A549 (cell line): ENCODE measurements at regions not wholly inside any gene's neighbourhood (a gene's known extent, or its start where the extent isn't known, plus 50 kb on each side); places are given as distances from the start of the nearest gene placed in this dataset.

Experiments
- ATAC-seq, 2 experiments: fragments of 200-7000 bp in 1 of 2; fragments of >200 bp in 1 of 2; cut with Nextera tagmentation in 1 of 2; cut with Tn5 transposase in 1 of 2; 3 replicates each; pipeline versions ENCODE4 v1.8.0 to v1.9.1; 2018 to 2020; ENCODE audit warnings: mild to moderate bottlenecking in 1 of 2, moderate library complexity in 1 of 2
- CTCF ChIA-PET: fragments of 300-600 bp; sonication (Branson Sonifier 250); formaldehyde crosslinking; extraction: SDS; loops from one replicate; lab custom pipeline; 2021; ENCODE audit warnings: antibody characterized with exemption, inconsistent platforms; lab: Yijun Ruan, JAX
- POLR2A ChIA-PET: fragments of 350-600 bp; formaldehyde crosslinking; extraction: SDS; loops from one replicate; lab custom pipeline; 2021; ENCODE audit warnings: antibody characterized with exemption, inconsistent platforms; lab: Yijun Ruan, JAX
- DNase-seq, 2 experiments: peaks; one replicate each; pipeline versions ENCODE4 v3.0.0 to v3.0.0-alpha.2; 2011 to 2016; ENCODE audit warnings: low read depth in 1 of 2, low spot score in 1 of 2
- FAIRE-seq: peaks from 2 replicates; lab custom pipeline; 2011; peaks lifted over from hg19 to GRCh38; lab: Jason Lieb, UNC
- H3K27ac ChIP-seq, 2 experiments: fragments of >200 bp; sonication (Bioruptor Twin); formaldehyde crosslinking; 3 replicates each; pipeline ENCODE4 v1.5.1; 2016 to 2017
- H3K4me1 ChIP-seq: fragments of >200 bp; sonication (Bioruptor Twin); formaldehyde crosslinking; 3 replicates; pipeline ENCODE4 v1.6.1; 2016
- H3K4me2 ChIP-seq: fragments of >200 bp; sonication (Bioruptor Twin); formaldehyde crosslinking; 3 replicates; pipeline ENCODE4 v1.6.1; 2016
- H3K4me3 ChIP-seq: fragments of >200 bp; sonication (Bioruptor Twin); formaldehyde crosslinking; 3 replicates; pipeline ENCODE4 v1.5.1; 2016
- H3K9me3 ChIP-seq: fragments of >200 bp; sonication (Bioruptor Twin); formaldehyde crosslinking; 3 replicates; pipeline ENCODE4 v1.6.1; 2016
- ATOH8 ChIP-seq: fragments of 250-450 bp; sonication (Bioruptor Pico); IDR thresholded peaks from 2 replicates; pipeline ENCODE4 v1.5.0; 2020; ENCODE audit warnings: low read depth, mild to moderate bottlenecking, moderate library complexity
- CBX2 ChIP-seq: fragments of 200-600 bp; sonication (generic); IDR thresholded peaks from 2 replicates; pipeline ENCODE4 v1.6.1; 2016; ENCODE audit warnings: low read depth, mild to moderate bottlenecking, borderline replicate concordance
- CTCF ChIP-seq: fragments of >200 bp; sonication (Bioruptor Twin); formaldehyde crosslinking; IDR thresholded peaks from 3 replicates; pipeline ENCODE4 v1.5.1; 2016
- E2F6 ChIP-seq: IDR thresholded peaks from 2 replicates; pipeline ENCODE4 v1.6.1; 2012; ENCODE audit warnings: low read depth, borderline replicate concordance
- EHF ChIP-seq: fragments of 250-450 bp; sonication (Bioruptor Pico); IDR thresholded peaks from 2 replicates; pipeline ENCODE4 v1.5.0; 2020; ENCODE audit warnings: mild to moderate bottlenecking
- FOSL2 ChIP-seq, 2 experiments: fragments of 450-650 bp in 1 of 2; fragments of >200 bp in 1 of 2; sonication (Bioruptor Twin) in 1 of 2; formaldehyde crosslinking; IDR thresholded peaks; 2 replicates each; pipeline versions ENCODE4 v1.5.0 to v1.6.1; 2016 to 2020; ENCODE audit warnings: mild to moderate bottlenecking in 1 of 2, moderate library complexity in 1 of 2
- FOXS1 ChIP-seq: fragments of 250-450 bp; sonication (Bioruptor Pico); IDR thresholded peaks from 2 replicates; pipeline ENCODE4 v1.5.0; 2020; ENCODE audit warnings: mild to moderate bottlenecking, moderate library complexity
- GATA3 ChIP-seq: IDR thresholded peaks from 2 replicates; pipeline ENCODE4 v1.6.1; 2012; ENCODE audit warnings: borderline replicate concordance
- HDAC2 ChIP-seq: fragments of 200-600 bp; sonication (generic); IDR thresholded peaks from 2 replicates; pipeline ENCODE4 v1.6.1; 2016
- HEYL ChIP-seq: fragments of 250-450 bp; sonication (Bioruptor Pico); IDR thresholded peaks from 2 replicates; pipeline ENCODE4 v1.8.0; 2021; ENCODE audit warnings: mild to moderate bottlenecking, moderate library complexity
- HMGXB4 ChIP-seq: fragments of 250-450 bp; sonication (Bioruptor Pico); IDR thresholded peaks from 2 replicates; pipeline ENCODE4 v1.5.0; 2021; ENCODE audit warnings: mild to moderate bottlenecking, moderate library complexity, borderline replicate concordance
- HOXA7 ChIP-seq: fragments of 250-450 bp; sonication (Bioruptor Pico); IDR thresholded peaks from 2 replicates; pipeline ENCODE4 v1.5.0; 2020; ENCODE audit warnings: mild to moderate bottlenecking, moderate library complexity
- HOXB13 ChIP-seq: fragments of 250-450 bp; sonication (Bioruptor Pico); IDR thresholded peaks from 2 replicates; pipeline ENCODE4 v1.5.0; 2020; ENCODE audit warnings: low read depth, mild to moderate bottlenecking, moderate library complexity
- HOXB5 ChIP-seq: fragments of 250-450 bp; sonication (Bioruptor Pico); IDR thresholded peaks from 2 replicates; pipeline ENCODE4 v1.5.0; 2020; ENCODE audit warnings: mild to moderate bottlenecking, moderate library complexity
- JUN ChIP-seq, 2 experiments: fragments of >200 bp; sonication (Bioruptor Twin); formaldehyde crosslinking; IDR thresholded peaks; 2 replicates in 1 of 2; 3 replicates in 1 of 2; pipeline ENCODE4 v1.6.1; 2016 to 2017
- MAX ChIP-seq: IDR thresholded peaks from 2 replicates; pipeline ENCODE4 v1.6.1; 2012
- MAZ ChIP-seq: fragments of 150-350 bp; IDR thresholded peaks from 2 replicates; pipeline ENCODE4 v1.6.1; 2014; ENCODE audit warnings: antibody characterized with exemption, low read depth, low read length, borderline replicate concordance
- MYC ChIP-seq: IDR thresholded peaks from 2 replicates; pipeline ENCODE4 v1.6.1; 2012; ENCODE audit warnings: mild to moderate bottlenecking, inconsistent platforms, low read length, improper control_type of control experiment, borderline replicate concordance
- NFE2L2 ChIP-seq: fragments of 150-350 bp; conservative IDR thresholded peaks from 2 replicates; pipeline ENCODE4 v1.6.1; 2014; ENCODE audit warnings: low read length
- PHF8 ChIP-seq: fragments of 200-600 bp; sonication (generic); IDR thresholded peaks from 2 replicates; pipeline ENCODE4 v1.6.1; 2016; ENCODE audit warnings: low read depth, mild to moderate bottlenecking, antibody characterized with exemption, moderate library complexity, borderline replicate concordance
- POLR2A ChIP-seq: IDR thresholded peaks from 2 replicates; pipeline ENCODE4 v1.6.1; 2012; ENCODE audit warnings: mild to moderate bottlenecking, low read length
- RAD21 ChIP-seq, 2 experiments: fragments of >200 bp in 1 of 2; sonication (Bioruptor Twin) in 1 of 2; formaldehyde crosslinking in 1 of 2; IDR thresholded peaks in 1 of 2; conservative IDR thresholded peaks in 1 of 2; 2 replicates in 1 of 2; 3 replicates in 1 of 2; pipeline ENCODE4 v1.6.1; 2012 to 2018; ENCODE audit warnings: inconsistent platforms in 1 of 2
- REST ChIP-seq: fragments of 200-600 bp; sonication (generic); IDR thresholded peaks from 2 replicates; pipeline ENCODE4 v1.6.1; 2016; ENCODE audit warnings: antibody characterized with exemption, mild to moderate bottlenecking, moderate library complexity
- RFX5 ChIP-seq: fragments of 450-650 bp; IDR thresholded peaks from 2 replicates; pipeline ENCODE4 v1.7.1; 2014; ENCODE audit warnings: antibody characterized with exemption, mild to moderate bottlenecking, moderate library complexity
- SMC3 ChIP-seq: fragments of >200 bp; sonication (Bioruptor Twin); formaldehyde crosslinking; IDR thresholded peaks from 3 replicates; pipeline ENCODE4 v1.6.1; 2018; ENCODE audit warnings: inconsistent platforms
- SREBF2 ChIP-seq: fragments of 450-650 bp; IDR thresholded peaks from 2 replicates; pipeline ENCODE4 v1.6.1; 2014; ENCODE audit warnings: mild to moderate bottlenecking, moderate library complexity
- TFCP2L1 ChIP-seq: fragments of 250-450 bp; sonication (Bioruptor Pico); IDR thresholded peaks from 2 replicates; pipeline ENCODE4 v1.5.0; 2021; ENCODE audit warnings: mild to moderate bottlenecking
- TP53 ChIP-seq: fragments of 250-450 bp; sonication (Bioruptor Pico); IDR thresholded peaks from 2 replicates; pipeline ENCODE4 v1.5.0; 2021; ENCODE audit warnings: mild to moderate bottlenecking, moderate library complexity
- ZFP36 ChIP-seq: fragments of 450-650 bp; IDR thresholded peaks from 2 replicates; pipeline ENCODE4 v1.6.1; 2014; ENCODE audit warnings: borderline replicate concordance; ENCODE audit not compliant: partially characterized antibody
- ZSCAN20 ChIP-seq: fragments of 250-450 bp; sonication (Bioruptor Pico); IDR thresholded peaks from 2 replicates; pipeline ENCODE4 v1.8.0; 2022; ENCODE audit warnings: mild to moderate bottlenecking, moderate library complexity
- WGBS: methylation state at CpG from one replicate; pipeline ENCODE4 v1.1.6; 2017; ENCODE audit errors: missing lambda C conversion rate; 5-methylcytosine and 5-hydroxymethylcytosine counted together

- FAIRE-seq = no peak
- ChIA-PET POLR2A (interaction anchor here (0.6 to 6.1 kb wide), 22 partner anchors 11 to 342 kb away, joined by 3 to 171 read pairs (median 8); partner anchors contain the start of genes IER5L and NTMT1), CTCF (interaction anchor here (0.8 to 9.3 kb wide), 26 partner anchors 8 to 345 kb away, joined by 3 to 63 read pairs (median 4); partner anchors contain the start of gene IER5L)
- no peaks in the 10 kb centered on the region for H3K9me3 ChIP-seq
- peak in 1 of 2 experiments; percentile 12; a peak in 3 of 6 replicates for ATAC-seq
- H3K4me1 ChIP-seq = peaks cover 89% of the 10 kb centered on the region
- peak overlapping the region; percentile 47 for H3K4me3 ChIP-seq
- WGBS = 16% methylated on average over 29 of the region's 55 CpGs
- peak overlapping the region; percentile 99 to 100 for H3K27ac ChIP-seq
- DNase-seq = peak in 1 of 2 experiments; percentile 75
- peak overlapping the region; percentile 98 for H3K4me2 ChIP-seq
- TF ChIP-seq ATOH8 (CRISPR knock-in tag) (peak; percentile 11; the same call in 1 of the 2 replicates), MAZ (no peak), MAX (peak; percentile 29), CTCF (peak; percentile 15; the same call in 2 of the 3 replicates), FOSL2 (IDR thresholded peaks at IDR 0.05) (no peak), FOSL2 (CRISPR knock-in tag; IDR thresholded peaks at IDR 0.05) (no peak), HOXA7 (CRISPR knock-in tag) (0 out of 2 replicates have a peak, but pooled peaks have one; percentile 35), EHF (peak; percentile 63; the same call in 1 of the 2 replicates), HMGXB4 (CRISPR knock-in tag) (0 out of 2 replicates have a peak, but pooled peaks have one; percentile 14), RFX5 (no peak), REST (no peak), SREBF2 (no peak), TP53 (peak; percentile 83; the same call in 1 of the 2 replicates), HOXB5 (peak; percentile 85; the same call in 1 of the 2 replicates), POLR2A (peak; percentile 45), JUN (IDR thresholded peaks at IDR 0.05) (no peak; a peak in 1 of 5 replicates), FOXS1 (CRISPR knock-in tag) (0 out of 2 replicates have a peak, but pooled peaks have one; percentile 26), E2F6 (no peak), CBX2 (no peak), TFCP2L1 (0 out of 2 replicates have a peak, but pooled peaks have one; percentile 52), HOXB13 (CRISPR knock-in tag) (peak; percentile 84), GATA3 (no peak), ZSCAN20 (CRISPR knock-in tag) (peak; percentile 62; the same call in 1 of the 2 replicates), RAD21 (conservative IDR thresholded peaks at IDR 0.05 in 1 of 2, IDR thresholded peaks at IDR 0.05 in 1 of 2) (peak; percentile 31 to 56; a peak in 3 of 5 replicates), HEYL (CRISPR knock-in tag) (no peak), ZFP36 (peak; percentile 82), MYC (no peak), PHF8 (no peak), HDAC2 (no peak), SMC3 (peak; percentile 39; the same call in 2 of the 3 replicates), NFE2L2 (no peak)
These were observed 138.9 kb downstream of the C9orf50 start for GRCh38 chr9:129481810-129482511.
